ENCODE measurements at regions not wholly inside any gene's neighbourhood (a gene's known extent, or its start where the extent isn't known, plus 50 kb on each side); places are given as distances from the start of the nearest gene placed in this dataset.

DNA sequence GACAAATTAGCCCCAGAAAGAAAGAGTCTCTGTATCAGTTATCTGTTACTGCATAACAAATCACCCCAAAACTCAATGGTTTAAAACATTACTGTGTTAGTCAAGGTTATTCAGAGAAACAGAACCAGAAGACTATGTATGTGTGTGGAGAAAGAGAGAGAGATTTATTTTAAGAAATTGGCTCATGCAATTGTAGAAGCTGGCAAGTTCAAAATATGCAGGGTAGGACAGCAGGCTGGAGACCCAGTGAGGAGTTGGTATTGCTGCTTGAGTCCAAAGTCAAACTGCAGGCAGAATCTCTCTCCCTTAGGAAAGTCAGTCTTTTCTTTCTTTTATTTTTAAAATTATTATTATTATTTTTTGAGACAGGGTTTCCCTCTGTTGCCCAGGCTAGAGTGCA, 50.2 kb upstream of the TNR start:
- CTCF ChIA-PET, result no interaction called here
- POLR2A ChIA-PET, result no interaction called here

More for the DNA sequence above, 50.2 kb upstream of the TNR start:
- H3K9me3 ChIP-seq (ENCODE audit: control extremely low read depth in 1 of 5, control insufficient read depth in 4 of 5, insufficient read depth in 2 of 5, low read depth in 1 of 5, low read length in 4 of 5), result peaks cover 0 to 2% (median 0%) of the 10 kb centered on the region in 5 experiments
- H3K36me3 ChIP-seq (ENCODE audit: control insufficient read depth in 4 of 4, insufficient read depth in 4 of 4, low read length in 3 of 4), result no peaks in the 10 kb centered on the region
- no peak overlapping the region for H3K4me3 ChIP-seq (ENCODE audit: control insufficient read depth in 1 of 7, extremely low read depth in 1 of 7, insufficient read depth in 4 of 7, low read depth in 2 of 7, low read length in 6 of 7)
- no peak overlapping the region for H3K27ac ChIP-seq (ENCODE audit: insufficient read depth in 1 of 2, low read depth in 1 of 2, low read length in 2 of 2, poor library complexity in 1 of 2, severe bottlenecking in 2 of 2)
- H3K4me1 ChIP-seq (ENCODE audit: control extremely low read depth in 1 of 4, control insufficient read depth in 4 of 4, insufficient read depth in 4 of 4, low read length in 3 of 4), result no peaks in the 10 kb centered on the region
- H3K27me3 ChIP-seq (replicated peaks in 2 of 5; ENCODE audit: control insufficient read depth in 4 of 5, insufficient read depth in 5 of 5, low read length in 4 of 5), result peaks cover 0 to 2% (median 0%) of the 10 kb centered on the region in 5 experiments
- DNase-seq, result no peak
